Left ventricle myocardium superior (tissue), 1 donor: ENCODE measurements at regions not wholly inside any gene's neighbourhood (a gene's known extent, or its start where the extent isn't known, plus 50 kb on each side); places are given as distances from the start of the nearest gene placed in this dataset.
A peak's percentile ranks its signal among the peaks of the same experiment; 100 is the strongest.
"Not testable (repeated sequence)": the region's sequence is repeated elsewhere in the genome, so short reads cannot be mapped to it uniquely, and the experiment has no call there.

Source experiments
- ATAC-seq: fragments of 200-7000 bp; cut with Tn5 transposase; one replicate; pipeline ENCODE4 v1.9.1; 2020; ENCODE audit warnings: mild to moderate bottlenecking, moderate library complexity
- DNase-seq: peaks from one replicate; pipeline ENCODE4 v3.0.0-alpha.2; 2020
- intact Hi-C: fragments of 100-400 bp; cut with micrococcal nuclease; formaldehyde crosslinking; loops from one replicate; pipeline ENCODE4 v1.11.0; 2022
- donor health status: DM: no; HTN: yes; CAD: no; lungs with severe emphysema.

DNA sequence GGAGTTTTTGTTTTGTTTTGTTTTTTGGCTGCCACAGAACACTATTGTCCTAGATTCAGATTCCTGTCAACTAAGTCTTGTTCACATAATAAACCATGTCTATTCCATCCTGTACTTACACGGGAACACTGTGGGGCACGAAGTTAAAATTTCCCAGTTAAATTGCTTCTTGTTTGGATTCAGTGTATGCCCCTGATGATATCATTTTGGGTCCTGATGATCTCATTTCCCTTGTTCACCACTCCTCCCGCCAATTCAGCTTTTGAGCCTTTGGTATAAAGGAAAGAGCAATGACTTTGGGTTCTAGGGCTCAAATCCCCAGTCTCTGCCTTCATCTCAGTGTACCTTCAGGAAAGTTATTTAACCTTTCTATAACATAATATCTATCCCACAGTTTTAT is 333.5 kb downstream of the FBXW7 start:
- DNase-seq (no peak), ATAC-seq (no peak)
- intact Hi-C loops = no loop called here

- intact Hi-C loops = no loop called here
Observed at GRCh38 chr4:152200511-152201333, 335.2 kb downstream of the FBXW7 start.

GRCh38 chr4:152197211-152197610 is 338.7 kb downstream of the FBXW7 start:
- DNase-seq = no peak
- ATAC-seq = peak; percentile 72
- intact Hi-C loops = no loop called here

More at GRCh38 chr4:152200511-152201333, 335.2 kb downstream of the FBXW7 start:
- no peak for DNase-seq
- ATAC-seq = no peak

DNA sequence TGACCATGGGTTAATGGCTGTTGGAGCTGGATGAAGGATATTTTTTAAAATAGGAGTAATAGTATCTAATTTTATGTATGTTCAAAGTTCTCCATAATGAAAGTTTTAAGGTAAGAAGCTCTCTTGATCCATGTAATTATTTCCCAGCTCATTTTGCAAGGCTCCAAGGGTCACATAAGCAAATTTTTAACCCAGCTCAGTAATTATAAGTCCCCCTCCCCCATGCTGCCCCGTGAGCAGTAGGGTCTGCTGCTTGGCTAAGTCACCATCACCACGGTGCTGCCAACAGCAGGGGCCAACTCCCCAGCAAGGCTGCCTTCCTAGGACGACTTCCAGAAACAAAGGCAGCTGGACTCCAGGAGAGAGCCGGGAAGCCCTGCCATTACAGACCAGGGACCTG is 340.0 kb downstream of the FBXW7 start:
- DNase-seq (no peak), ATAC-seq (no peak)
- intact Hi-C loops = no loop called here

- ATAC-seq = no peak
- intact Hi-C loops = no loop called here
- no peak for DNase-seq
Observed at GRCh38 chr4:152193059-152193458, 342.8 kb downstream of the FBXW7 start.

- ATAC-seq (no peak), DNase-seq (no peak)
- intact Hi-C loops = no loop called here
Observed at GRCh38 chr4:152190907-152191306, 345.0 kb downstream of the FBXW7 start.

DNA sequence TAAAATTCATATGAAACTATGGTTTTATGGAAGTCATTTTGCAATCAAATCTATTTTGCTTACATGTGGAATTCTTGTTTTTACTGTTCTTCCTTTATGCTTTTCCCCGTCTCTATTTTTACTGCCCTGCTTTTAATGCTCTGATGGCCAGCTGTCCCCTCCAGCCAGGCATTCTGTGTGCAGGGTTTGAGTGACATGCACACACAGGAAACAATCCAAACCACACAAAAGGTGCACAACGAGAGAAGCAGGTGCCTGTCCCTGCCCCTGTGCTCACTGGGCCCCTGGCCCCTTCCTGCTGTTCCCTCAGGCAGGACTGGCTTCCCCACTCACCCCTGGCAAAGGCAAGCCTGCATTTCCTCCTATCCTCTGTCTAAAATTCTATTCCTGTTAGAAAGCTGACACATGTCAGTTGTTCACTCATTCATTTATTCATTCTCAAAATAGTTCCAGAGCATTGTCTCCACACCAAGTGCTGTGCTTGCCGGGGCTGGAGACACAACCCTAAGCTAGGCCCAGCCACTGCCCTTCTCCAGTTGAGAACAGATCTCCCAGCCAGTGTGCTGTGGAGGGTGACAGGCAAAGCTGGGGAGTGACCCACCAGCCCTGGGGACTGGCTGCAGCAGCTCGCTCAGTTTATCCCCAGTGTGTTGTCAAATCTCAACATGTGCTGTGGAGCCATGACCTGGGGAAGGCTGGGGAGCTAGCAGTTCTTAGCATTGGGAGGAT is 346.3 kb downstream of the FBXW7 start:
- intact Hi-C loops = no loop called here
- DNase-seq (no peak), ATAC-seq (no peak)

- DNase-seq (peak; percentile 40), ATAC-seq (peak; percentile 92)
- intact Hi-C loops = no loop called here
Observed at GRCh38 chr4:152188801-152189200, 347.1 kb downstream of the FBXW7 start.

- DNase-seq (no peak), ATAC-seq (no peak)
- intact Hi-C loops = no loop called here
Observed at GRCh38 chr4:152187693-152188092, 348.2 kb downstream of the FBXW7 start.

GRCh38 chr4:152185786-152186550 is 349.9 kb downstream of the FBXW7 start:
- DNase-seq = no peak
- intact Hi-C loops = no loop called here
- no peak for ATAC-seq

DNA sequence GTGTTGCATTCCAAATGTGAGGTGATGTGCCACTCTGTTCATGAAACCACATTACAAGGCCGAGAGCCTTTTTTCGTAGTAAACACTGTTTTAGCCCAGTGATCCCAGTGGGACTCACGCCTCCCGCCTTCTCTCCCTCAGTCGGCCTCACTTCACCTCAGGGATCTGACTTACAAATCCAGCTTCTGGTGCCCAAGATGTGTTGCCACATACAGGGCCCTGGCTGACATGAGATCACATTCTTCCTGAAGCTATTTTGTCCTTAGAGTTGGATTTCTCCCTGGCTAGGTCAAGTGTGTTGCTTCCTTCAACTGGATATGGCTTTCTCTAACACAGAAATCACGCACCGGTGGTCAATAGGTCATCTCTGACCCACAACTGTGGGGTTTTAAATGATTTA is 354.7 kb downstream of the FBXW7 start:
- intact Hi-C loops = no loop called here
- ATAC-seq = no peak
- no peak for DNase-seq

GRCh38 chr4:152180369-152180768 is 355.5 kb downstream of the FBXW7 start:
- ATAC-seq = no peak
- no peak for DNase-seq
- intact Hi-C loops = no loop called here

DNA sequence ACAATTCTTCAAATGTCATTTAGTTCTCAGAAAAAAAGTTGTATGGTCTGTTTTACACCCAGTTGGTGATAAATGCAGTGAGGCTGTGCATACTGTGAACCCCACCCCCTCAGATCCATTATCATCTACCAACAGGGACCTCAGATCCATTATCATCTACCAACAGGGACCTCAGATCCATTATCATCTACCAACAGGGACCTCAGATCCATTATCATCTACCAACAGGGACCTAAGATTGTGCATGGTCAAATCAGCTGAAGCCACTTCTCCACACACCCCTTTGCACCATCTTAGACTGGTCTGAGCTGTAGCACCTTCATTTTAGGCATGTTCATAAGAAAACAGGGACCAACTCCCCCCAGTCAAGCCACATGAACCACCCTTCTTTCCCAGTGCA is 358.4 kb downstream of the FBXW7 start:
- ATAC-seq, DNase-seq, intact Hi-C loops: not testable (repeated sequence)

GRCh38 chr4:152176627-152177214 is 359.2 kb downstream of the FBXW7 start:
- no peak for ATAC-seq
- no peak for DNase-seq
- intact Hi-C loops = no loop called here

DNA sequence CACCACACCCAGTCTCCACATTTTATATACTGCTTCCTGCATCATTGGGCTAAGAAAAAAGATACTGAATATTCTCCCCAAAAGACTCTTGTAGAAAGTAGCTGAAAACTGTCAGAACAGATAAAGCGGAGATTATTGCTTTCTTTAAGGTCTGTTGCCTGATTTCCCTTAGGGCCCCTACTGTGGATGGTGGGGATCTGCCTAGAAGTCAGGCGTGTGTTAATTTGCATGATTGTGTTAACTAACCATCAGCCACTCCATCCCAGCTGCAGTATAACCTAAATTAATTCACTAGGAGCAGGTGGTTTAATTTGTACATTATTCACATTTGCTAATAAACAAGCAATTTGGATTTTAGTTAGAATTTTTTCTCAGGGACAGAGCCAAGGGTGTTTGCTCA is 360.3 kb downstream of the FBXW7 start:
- ATAC-seq = no peak
- DNase-seq = no peak
- intact Hi-C loops = no loop called here

DNA sequence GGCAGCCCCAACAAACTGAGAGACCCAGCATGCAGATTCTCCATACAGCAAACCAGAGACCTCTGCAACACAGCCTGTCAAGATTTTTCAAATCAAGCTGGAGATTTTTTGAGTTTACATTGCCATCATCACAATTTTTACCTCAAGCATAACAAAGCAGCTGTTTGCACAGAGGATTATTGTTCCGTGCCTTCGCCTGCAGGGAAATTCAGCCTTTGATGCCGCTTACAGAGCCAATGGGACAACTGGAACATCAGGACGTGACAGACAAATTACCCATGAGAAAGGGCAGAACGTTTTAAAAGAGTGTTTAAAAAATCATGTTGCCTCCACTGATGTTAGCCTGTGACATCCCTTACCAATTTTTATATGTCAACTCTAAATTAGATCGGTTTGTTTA is 363.7 kb downstream of the FBXW7 start:
- intact Hi-C loops = no loop called here
- DNase-seq (no peak), ATAC-seq (no peak)

- no peak for ATAC-seq
- no peak for DNase-seq
- intact Hi-C loops = no loop called here
Observed at GRCh38 chr4:152171556-152171955, 364.3 kb downstream of the FBXW7 start.

- DNase-seq (no peak), ATAC-seq (no peak)
- intact Hi-C loops = no loop called here
Observed at GRCh38 chr4:152169683-152170082, 366.2 kb downstream of the FBXW7 start.

DNA sequence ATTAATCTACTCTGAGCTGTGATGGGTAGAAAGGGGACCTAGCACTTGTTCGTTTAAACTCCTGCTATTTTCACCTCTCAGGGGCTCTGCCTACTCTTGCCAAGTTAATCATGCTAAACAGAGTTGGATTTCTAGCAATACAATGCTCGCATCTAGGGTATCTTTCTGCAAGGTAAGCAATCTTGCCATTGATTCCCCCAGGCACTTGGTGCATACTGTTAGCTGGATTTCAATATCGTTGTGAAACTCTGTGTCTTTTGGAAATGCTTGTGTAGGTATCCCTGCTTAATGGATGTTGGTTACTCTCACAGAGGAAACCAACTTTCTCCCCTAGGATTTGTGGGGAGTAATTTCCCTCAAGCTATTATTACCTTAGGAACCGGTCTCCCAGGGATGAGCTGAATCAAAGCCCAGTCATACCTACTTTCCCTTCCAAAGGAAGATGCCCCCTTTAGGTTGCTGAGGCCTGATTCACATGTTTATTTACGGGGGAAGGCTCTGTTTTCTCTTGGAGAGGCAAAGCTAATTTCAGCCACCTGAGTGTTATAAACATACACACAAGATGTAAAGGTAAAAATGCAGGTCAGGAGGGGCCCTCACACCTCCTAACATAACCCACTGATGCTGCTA is 366.8 kb downstream of the FBXW7 start:
- DNase-seq = no peak
- no peak for ATAC-seq
- intact Hi-C loops = no loop called here
